ENCODE measurements at regions not wholly inside any gene's neighbourhood (a gene's known extent, or its start where the extent isn't known, plus 50 kb on each side); places are given as distances from the start of the nearest gene placed in this dataset.
A peak's percentile ranks its signal among the peaks of the same experiment; 100 is the strongest.

GRCh38 chr5:26719803-26720202 lies 318.6 kb downstream of the CDH9 start:
- Histone ChIP-seq H3K36me3 (ENCODE audit: insufficient read depth, low read length) (no peaks in the 10 kb centered on the region), H3K79me2 (replicated peaks; ENCODE audit: insufficient read depth, low read length) (no peaks in the 10 kb centered on the region), H3K27ac (ENCODE audit: low read length) (no peak overlapping the region)

GRCh38 chr5:26700759-26701384 lies 337.5 kb downstream of the CDH9 start:
- no peaks in the 10 kb centered on the region for H3K9me3 ChIP-seq (ENCODE audit: low read length)
- H4K20me1 ChIP-seq (ENCODE audit: insufficient read depth): no peaks in the 10 kb centered on the region
- no peak overlapping the region for H3K27ac ChIP-seq (ENCODE audit: low read length)
- H3F3A ChIP-seq (ENCODE audit: insufficient read depth, low read length, poor library complexity, severe bottlenecking): no peaks in the 10 kb centered on the region
- no peaks in the 10 kb centered on the region for H3K27me3 ChIP-seq (ENCODE audit: insufficient read depth, low read depth, low read length)
- no peak overlapping the region for H3K4me2 ChIP-seq (ENCODE audit: low read length)
- no peaks in the 10 kb centered on the region for H3K36me3 ChIP-seq (ENCODE audit: insufficient read depth, low read length)
- H3K9me2 ChIP-seq (ENCODE audit: insufficient read depth, low read length): no peaks in the 10 kb centered on the region
- H2AFZ ChIP-seq (ENCODE audit: low read depth, low read length): no peak overlapping the region
- H3K9ac ChIP-seq (ENCODE audit: low read length): no peak overlapping the region
- TF ChIP-seq TAF1 (IDR thresholded peaks at IDR 0.05; ENCODE audit: low read depth) (no peak), POLR2AphosphoS5 (IDR thresholded peaks at IDR 0.05) (no peak), MXI1 (conservative IDR thresholded peaks at IDR 0.05; ENCODE audit: poor library complexity, severe bottlenecking) (no peak), RAD21 (conservative IDR thresholded peaks at IDR 0.05) (peak; percentile 72), EZH2 (IDR thresholded peaks at IDR 0.05; ENCODE audit: borderline replicate concordance, insufficient read depth, low read length, poor library complexity, severe bottlenecking) (no peak), SMC3 (conservative IDR thresholded peaks at IDR 0.05; ENCODE audit: poor library complexity) (peak; percentile 65), REST (IDR thresholded peaks at IDR 0.05; ENCODE audit: borderline replicate concordance) (no peak), CTCF (IDR thresholded peaks at IDR 0.05; ENCODE audit: poor library complexity, severe bottlenecking) (peak; percentile 66), EP300 (conservative IDR thresholded peaks at IDR 0.05; ENCODE audit: poor library complexity, severe bottlenecking) (no peak)
- H3K79me2 ChIP-seq (replicated peaks; ENCODE audit: insufficient read depth, low read length): no peaks in the 10 kb centered on the region
- H3K4me3 ChIP-seq (ENCODE audit: low read length): no peak overlapping the region

More at GRCh38 chr5:26719803-26720202, 318.6 kb downstream of the CDH9 start:
- no peak overlapping the region for H3K9ac ChIP-seq (ENCODE audit: low read length)
- H3F3A ChIP-seq (ENCODE audit: insufficient read depth, low read length, poor library complexity, severe bottlenecking): no peaks in the 10 kb centered on the region
- no peaks in the 10 kb centered on the region for H3K9me3 ChIP-seq (ENCODE audit: low read length)
- no peak overlapping the region for H3K4me3 ChIP-seq (ENCODE audit: low read length)
- no peak overlapping the region for H3K4me2 ChIP-seq (ENCODE audit: low read length)
- H4K20me1 ChIP-seq (ENCODE audit: insufficient read depth): no peaks in the 10 kb centered on the region
- H3K27me3 ChIP-seq (ENCODE audit: insufficient read depth, low read depth, low read length): no peaks in the 10 kb centered on the region
- no peak overlapping the region for H2AFZ ChIP-seq (ENCODE audit: low read depth, low read length)
- H3K9me2 ChIP-seq (ENCODE audit: insufficient read depth, low read length): no peaks in the 10 kb centered on the region
- TF ChIP-seq TAF1 (IDR thresholded peaks at IDR 0.05; ENCODE audit: low read depth): no peak
- TF ChIP-seq EP300 (conservative IDR thresholded peaks at IDR 0.05; ENCODE audit: poor library complexity, severe bottlenecking): peak; percentile 92
- peak; percentile 55 for TF ChIP-seq POLR2AphosphoS5 (IDR thresholded peaks at IDR 0.05)
